HepG2 (cell line): ENCODE measurements at regions not wholly inside any gene's neighbourhood (a gene's known extent, or its start where the extent isn't known, plus 50 kb on each side); places are given as distances from the start of the nearest gene placed in this dataset.

ENCODE experiments used
- ATAC-seq: fragments of 200-7000 bp; cut with Tn5 transposase; 3 replicates; pipeline ENCODE4 v1.9.1; 2020; ENCODE audit warnings: mild to moderate bottlenecking, moderate library complexity
- BruUV-seq: library from RNA; stranded (reverse); fragments of 400-500 nt; replicated peaks from 2 replicates; lab custom pipeline; 2021; lab: Mats Ljungman, UMichigan
- CTCF ChIA-PET: fragments of 300-600 bp; formaldehyde crosslinking; extraction: SDS; loops from one replicate; lab custom pipeline; 2021; ENCODE audit warnings: low total read pairs, inconsistent platforms, low intra/inter-chr PET ratio; lab: Yijun Ruan, JAX
- POLR2A ChIA-PET: fragments of 350-600 bp; sonication (Branson Sonifier 250); formaldehyde crosslinking; loops from one replicate; lab custom pipeline; 2020; ENCODE audit warnings: antibody characterized with exemption, inconsistent platforms; lab: Yijun Ruan, JAX
- DNase-seq: peaks from one replicate; pipeline ENCODE4 v3.0.0-alpha.2; 2015; ENCODE audit warnings: low spot score
- FAIRE-seq: peaks from 3 replicates; lab custom pipeline; 2011; peaks lifted over from hg19 to GRCh38; lab: Jason Lieb, UNC
- H2AFZ ChIP-seq: one replicate; pipeline ENCODE4 v1.6.1; 2011; ENCODE audit warnings: low read length, inconsistent platforms
- H3K27ac ChIP-seq: fragments of 300-600 bp; 3 replicates; pipeline ENCODE4 v1.8.0; 2011; ENCODE audit warnings: mixed run types, mild to moderate bottlenecking, mixed read lengths, low read length, inconsistent platforms; ENCODE audit not compliant: insufficient read depth; ENCODE audit errors: extremely low read length
- H3K27me3 ChIP-seq, 2 experiments: fragments of 200-600 bp in 1 of 2; 2 replicates in 1 of 2; 3 replicates in 1 of 2; pipeline versions ENCODE4 v1.6.0 to v1.8.0; 2011; ENCODE audit warnings: low read length in 2 of 2, mild to moderate bottlenecking in 2 of 2, moderate library complexity in 2 of 2, inconsistent platforms in 1 of 2; ENCODE audit not compliant: insufficient read depth in 2 of 2, control insufficient read depth in 1 of 2
- H3K36me3 ChIP-seq, 2 experiments: fragments of 200-600 bp in 1 of 2; replicated peaks in 1 of 2; 2 replicates in 1 of 2; 3 replicates in 1 of 2; pipeline versions ENCODE4 v1.5.1 to v1.8.0; 2011; ENCODE audit warnings: low read length in 2 of 2, inconsistent platforms in 1 of 2; ENCODE audit not compliant: insufficient read depth in 2 of 2, control insufficient read depth in 1 of 2
- H3K4me1 ChIP-seq: 2 replicates; pipeline ENCODE4 v1.5.1; 2012; ENCODE audit warnings: low read length, inconsistent platforms; ENCODE audit not compliant: insufficient read depth
- H3K4me2 ChIP-seq: 2 replicates; pipeline ENCODE4 v1.6.0; 2011; ENCODE audit warnings: low read depth, low read length, inconsistent platforms
- H3K4me3 ChIP-seq, 3 experiments: fragments of 200-600 bp in 1 of 3; sonication (generic), shearing (Covaris generic) in 1 of 3; replicated peaks in 1 of 3; 2 replicates each; pipeline ENCODE4 v1.5.1; 2011 to 2016; ENCODE audit warnings: low read length in 3 of 3, inconsistent platforms in 2 of 3, low read depth in 2 of 3, mild to moderate bottlenecking in 2 of 3, control low read depth in 1 of 3, mixed read lengths in 1 of 3; ENCODE audit not compliant: insufficient read depth in 1 of 3
- H3K79me2 ChIP-seq: one replicate; pipeline ENCODE4 v1.6.1; 2011; ENCODE audit warnings: low read length, inconsistent platforms; ENCODE audit not compliant: insufficient read depth
- H3K9ac ChIP-seq: 2 replicates; pipeline ENCODE4 v1.6.0; 2011; ENCODE audit warnings: mild to moderate bottlenecking, low read depth, low read length, inconsistent platforms; ENCODE audit not compliant: insufficient read depth
- H3K9me3 ChIP-seq: 2 replicates; pipeline ENCODE4 v1.5.1; 2012; ENCODE audit warnings: mild to moderate bottlenecking, low read length
- H4K20me1 ChIP-seq: 2 replicates; pipeline ENCODE4 v1.6.0; 2011; ENCODE audit warnings: inconsistent platforms, mild to moderate bottlenecking, low read length, moderate library complexity; ENCODE audit not compliant: insufficient read depth
- CHCHD3 ChIP-seq: sonication (generic); formaldehyde crosslinking; IDR thresholded peaks from 2 replicates; pipeline ENCODE4 v1.8.0; 2022; ENCODE audit warnings: mild to moderate bottlenecking, missing genetic modification reagents, moderate library complexity
- FOXA1 ChIP-seq, 2 experiments: fragments of 450-650 bp in 1 of 2; sonication (generic) in 1 of 2; formaldehyde crosslinking in 1 of 2; IDR thresholded peaks; 2 replicates each; pipeline versions ENCODE4 v1.4.0 to v1.6.1; 2016 to 2020; ENCODE audit warnings: missing genetic modification reagents in 1 of 2
- NAIF1 ChIP-seq: sonication (generic); formaldehyde crosslinking; IDR thresholded peaks from 2 replicates; pipeline ENCODE4 v1.5.0; 2020; ENCODE audit warnings: mild to moderate bottlenecking, missing genetic modification reagents, borderline replicate concordance
- ZSCAN20 ChIP-seq: sonication (generic); formaldehyde crosslinking; IDR thresholded peaks from 2 replicates; pipeline ENCODE4 v1.4.0; 2020; ENCODE audit warnings: missing genetic modification reagents, mild to moderate bottlenecking, borderline replicate concordance
- WGBS: methylation state at CpG from one replicate; pipeline ENCODE4 v1.1.6; 2017; ENCODE audit warnings: low lambda C conversion rate; 5-methylcytosine and 5-hydroxymethylcytosine counted together
- in situ Hi-C: cut with HindIII; loops from 2 replicates; pipeline ENCODE4 v1.10.0; 2017; ENCODE audit warnings: low pct_unique_long_range_greater_than_20kb; ENCODE audit not compliant: extremely low pct_ligation_motif_present
- intact Hi-C: fragments of 100-400 bp; cut with micrococcal nuclease; formaldehyde crosslinking; loops from one replicate; pipeline ENCODE4 v1.10.0; 2022; ENCODE audit not compliant: unreplicated experiment

- H3K4me1 ChIP-seq: no peaks in the 10 kb centered on the region
- no peak overlapping the region for H3K4me2 ChIP-seq
- no peaks in the 10 kb centered on the region for H3K36me3 ChIP-seq
- POLR2A ChIA-PET: no interaction called here
- no peak for FAIRE-seq
- 0% methylated on average over 5 of the region's 5 CpGs for WGBS
- TF ChIP-seq FOXA1 (IDR thresholded peaks at IDR 0.05) (no peak), FOXA1 (CRISPR knock-in tag; IDR thresholded peaks at IDR 0.05) (no peak), ZSCAN20 (CRISPR knock-in tag) (no peak)
- no peak overlapping the region for H3K9ac ChIP-seq
- CTCF ChIA-PET: no interaction called here
- H4K20me1 ChIP-seq: no peaks in the 10 kb centered on the region
- no peaks in the 10 kb centered on the region for H3K79me2 ChIP-seq
- DNase-seq: no peak
- BruUV-seq: no TSS peak
- in situ Hi-C loops: no loop called here
- intact Hi-C loops: no loop called here
- no peaks in the 10 kb centered on the region for H3K9me3 ChIP-seq
- ATAC-seq: no peak
- H3K27me3 ChIP-seq: no peaks in the 10 kb centered on the region; a peak in 1 of 5 replicates
- no peak overlapping the region for H2AFZ ChIP-seq
- H3K27ac ChIP-seq: no peak overlapping the region
- H3K4me3 ChIP-seq: no peak overlapping the region
Measured at GRCh38 chr12:42873401-42873800, 283.9 kb upstream of the PRICKLE1 start.

DNA sequence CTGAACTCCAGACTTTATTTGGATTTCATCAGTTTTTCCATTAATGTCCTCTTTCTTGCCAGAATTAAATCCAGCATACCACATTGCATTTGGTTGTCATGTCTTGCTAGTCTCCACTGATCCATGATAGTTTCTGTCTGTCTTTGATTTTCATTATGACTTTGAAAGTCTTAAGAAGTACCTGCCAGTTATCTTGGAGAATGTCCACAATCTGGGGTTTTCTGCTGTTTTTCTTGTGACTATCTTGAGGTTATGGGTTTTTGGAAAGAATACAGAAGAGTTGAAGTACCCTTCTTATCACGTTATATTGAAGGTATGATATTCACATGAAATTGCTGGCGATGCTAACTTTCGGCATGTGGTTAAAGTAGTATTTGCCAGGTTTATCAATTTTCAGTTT lies 282.3 kb upstream of the PRICKLE1 start:
- H3K27me3 ChIP-seq: no peaks in the 10 kb centered on the region; a peak in 1 of 5 replicates
- H3K79me2 ChIP-seq: no peaks in the 10 kb centered on the region
- no peak overlapping the region for H3K27ac ChIP-seq
- H3K36me3 ChIP-seq: no peaks in the 10 kb centered on the region
- DNase-seq (no peak), FAIRE-seq (no peak)
- CTCF ChIA-PET: no interaction called here
- BruUV-seq: no TSS peak
- H4K20me1 ChIP-seq: no peaks in the 10 kb centered on the region
- H3K4me1 ChIP-seq: no peaks in the 10 kb centered on the region
- no peak overlapping the region for H2AFZ ChIP-seq
- POLR2A ChIA-PET: no interaction called here
- no peak overlapping the region for H3K4me3 ChIP-seq
- H3K9me3 ChIP-seq: no peaks in the 10 kb centered on the region
- no peak for TF ChIP-seq CHCHD3 (CRISPR knock-in tag)
- no peak for TF ChIP-seq NAIF1 (CRISPR knock-in tag)
- TF ChIP-seq, all 625 proteins: peak for 0
- no peak for ATAC-seq
- in situ Hi-C loops: no loop called here
- WGBS: 18% methylated on average over 3 of the region's 3 CpGs
- intact Hi-C loops: no loop called here
- Histone ChIP-seq H3K4me2 (no peak overlapping the region), H3K9ac (no peak overlapping the region)
